ENCODE measurements at regions not wholly inside any gene's neighbourhood (a gene's known extent, or its start where the extent isn't known, plus 50 kb on each side); places are given as distances from the start of the nearest gene placed in this dataset.
"Not testable (repeated sequence)": the region's sequence is repeated elsewhere in the genome, so short reads cannot be mapped to it uniquely, and the experiment has no call there.

- no peak for DNase-seq (ENCODE audit: low read depth in 2 of 2)
These were observed 206.8 kb upstream of the ZNF217 start for GRCh38 chr20:53800418-53800817.

DNA sequence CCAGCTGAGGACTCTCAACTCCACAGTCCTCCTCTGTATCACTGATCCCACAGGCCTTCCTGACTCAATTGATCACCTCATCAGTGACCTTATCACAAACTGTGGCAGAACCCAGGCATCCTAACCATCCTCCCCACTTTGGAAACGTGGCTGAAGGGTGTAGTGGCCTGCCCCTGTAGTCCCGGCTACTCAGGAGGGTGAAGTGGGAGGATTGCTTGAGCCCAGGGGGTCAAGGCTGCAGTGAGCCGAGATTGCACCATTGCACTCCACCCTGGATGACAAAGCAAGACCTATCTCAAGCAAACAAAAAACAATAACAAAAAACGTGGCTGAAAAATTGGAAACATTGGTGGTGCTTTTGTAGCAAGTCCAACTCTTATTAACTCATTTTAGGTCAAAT, 203.4 kb upstream of the ZNF217 start:
- no peak for DNase-seq (ENCODE audit: low read depth in 2 of 2)

GRCh38 chr20:53795170-53795569, 201.5 kb upstream of the ZNF217 start:
- DNase-seq (ENCODE audit: low read depth in 2 of 2) = no peak

- no peak for DNase-seq (ENCODE audit: low read depth in 2 of 2)
These were observed 201.0 kb upstream of the ZNF217 start for GRCh38 chr20:53794529-53795115.

GRCh38 chr20:53793783-53794383, 200.2 kb upstream of the ZNF217 start:
- no peak for DNase-seq (ENCODE audit: low read depth in 2 of 2)

- no peak for DNase-seq (ENCODE audit: low read depth in 2 of 2)
These were observed 199.4 kb upstream of the ZNF217 start for GRCh38 chr20:53792946-53793536.

GRCh38 chr20:53789989-53790675, 196.5 kb upstream of the ZNF217 start:
- DNase-seq (ENCODE audit: low read depth in 2 of 2) = no peak

DNA sequence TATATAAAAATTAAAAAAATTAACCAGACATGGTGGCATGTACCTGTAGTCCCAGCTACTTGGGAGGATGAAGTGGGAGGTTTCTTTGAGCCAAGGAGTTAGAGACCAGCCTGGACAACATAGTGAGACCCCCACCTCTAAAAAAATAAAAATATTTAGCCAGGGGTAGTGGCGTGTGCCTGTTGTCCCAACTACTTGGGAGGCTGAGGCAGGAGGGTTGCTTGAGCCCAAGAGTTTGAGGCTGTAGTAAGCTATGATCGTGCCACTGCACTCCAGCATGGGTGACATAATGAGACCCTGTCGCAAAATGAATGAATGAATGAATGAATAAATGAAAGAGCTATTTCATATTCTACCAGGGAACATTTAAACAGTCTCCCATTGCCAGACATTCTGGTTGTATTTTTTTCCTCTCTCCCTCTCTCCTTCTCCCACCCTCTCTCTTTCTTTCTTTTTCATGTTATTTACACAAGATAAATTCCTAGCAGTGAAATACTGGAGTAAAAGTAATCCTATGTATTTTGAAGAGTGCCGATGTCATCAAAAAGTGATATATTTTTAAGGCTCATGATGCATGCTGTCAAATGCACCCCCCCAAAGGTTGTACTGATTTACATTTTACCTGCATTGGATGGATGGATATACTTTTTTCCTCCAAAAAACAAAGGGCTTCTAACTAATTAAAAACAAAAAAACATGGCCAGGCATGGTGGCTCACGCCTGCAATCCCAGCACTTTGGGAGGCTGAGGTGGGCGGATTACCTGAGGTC, 194.8 kb upstream of the ZNF217 start:
- no peak for DNase-seq (ENCODE audit: low read depth in 2 of 2)

- DNase-seq (ENCODE audit: low read depth in 2 of 2) = not testable (repeated sequence)
These were observed 193.9 kb upstream of the ZNF217 start for GRCh38 chr20:53787491-53787931.

GRCh38 chr20:53786445-53787267, 193.0 kb upstream of the ZNF217 start:
- no peak for DNase-seq (ENCODE audit: low read depth in 2 of 2)

DNA sequence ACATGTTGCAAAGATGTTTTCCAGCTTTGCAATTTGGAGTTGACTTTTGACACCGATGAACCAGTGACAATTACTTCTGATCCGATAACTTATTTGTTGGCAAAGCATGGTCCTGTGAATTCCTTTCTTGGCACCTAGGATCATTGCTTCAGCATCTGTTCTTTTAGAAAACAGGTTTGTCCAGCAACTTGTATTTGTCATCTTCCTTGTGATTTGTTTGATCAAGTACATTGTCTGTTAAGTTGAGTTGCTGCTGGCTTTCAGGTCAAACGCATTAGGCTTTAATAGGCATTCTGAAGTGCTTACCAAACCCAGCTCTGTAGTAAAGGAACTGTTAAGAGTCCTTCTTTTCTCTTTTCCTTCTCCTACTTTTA, 192.4 kb upstream of the ZNF217 start:
- DNase-seq (ENCODE audit: low read depth in 2 of 2) = no peak

DNA sequence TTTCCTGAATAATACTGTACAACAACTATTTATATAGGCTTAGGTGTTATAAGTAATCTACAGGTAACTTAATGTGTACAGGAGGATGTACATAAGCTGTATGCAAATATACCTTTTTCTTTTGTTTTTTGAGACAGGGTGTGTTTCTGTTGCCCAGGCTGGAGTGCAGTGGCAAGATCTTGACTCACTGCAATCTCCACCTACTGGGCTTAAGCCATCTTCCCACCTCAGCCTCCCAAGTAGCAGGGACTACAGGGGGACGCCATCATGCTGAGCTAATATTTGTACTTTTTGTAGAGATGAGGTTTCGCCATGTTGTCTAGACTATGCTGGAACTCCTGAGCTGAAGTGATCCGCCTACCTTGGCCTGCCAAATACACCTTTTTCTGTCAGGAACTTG, 191.7 kb upstream of the ZNF217 start:
- no peak for DNase-seq (ENCODE audit: low read depth in 2 of 2)

GRCh38 chr20:53783768-53784167, 190.1 kb upstream of the ZNF217 start:
- DNase-seq (ENCODE audit: low read depth in 2 of 2) = no peak

GRCh38 chr20:53782612-53783246, 189.1 kb upstream of the ZNF217 start:
- no peak for DNase-seq (ENCODE audit: low read depth in 2 of 2)

DNA sequence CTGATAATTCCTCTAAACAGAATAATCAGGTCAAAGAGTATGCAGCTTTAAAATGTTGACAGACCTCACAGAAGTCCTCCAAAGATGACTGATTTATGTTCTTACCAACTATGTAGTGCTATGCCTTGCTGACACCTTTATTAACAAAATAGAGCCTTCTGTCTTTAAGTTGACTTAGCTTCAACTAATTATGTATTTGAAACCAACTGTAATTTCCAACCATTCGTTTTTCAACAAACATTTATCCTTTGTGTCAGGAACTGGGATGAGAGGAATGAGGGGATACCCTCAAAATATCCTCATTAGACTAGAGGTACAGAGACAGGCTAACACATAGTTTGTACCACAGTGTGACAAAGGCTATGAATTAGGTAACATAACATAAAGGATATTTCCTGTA, 186.2 kb upstream of the ZNF217 start:
- no peak for DNase-seq (ENCODE audit: low read depth in 2 of 2)

DNA sequence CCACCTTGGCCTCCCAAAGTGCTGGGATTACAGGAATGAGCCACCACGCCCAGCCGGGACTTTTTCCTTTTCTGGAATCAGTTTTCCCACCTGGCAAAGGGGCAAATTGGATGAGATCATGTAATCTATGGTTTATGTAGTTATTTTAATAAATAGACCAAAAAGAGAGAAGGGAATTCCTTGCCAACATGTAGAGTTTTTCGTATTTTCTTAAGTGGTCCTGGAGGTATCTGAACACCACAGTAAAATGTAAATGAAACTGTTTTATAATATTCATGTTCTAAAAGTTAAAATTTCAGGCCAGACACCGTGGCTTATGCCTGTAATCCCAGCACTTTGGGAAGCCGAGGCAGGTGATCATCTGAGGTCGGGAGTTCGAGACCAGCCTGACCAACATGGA, 185.1 kb upstream of the ZNF217 start:
- DNase-seq (ENCODE audit: low read depth in 2 of 2) = no peak

GRCh38 chr20:53778041-53778516, 184.4 kb upstream of the ZNF217 start:
- DNase-seq (ENCODE audit: low read depth in 2 of 2) = no peak

DNA sequence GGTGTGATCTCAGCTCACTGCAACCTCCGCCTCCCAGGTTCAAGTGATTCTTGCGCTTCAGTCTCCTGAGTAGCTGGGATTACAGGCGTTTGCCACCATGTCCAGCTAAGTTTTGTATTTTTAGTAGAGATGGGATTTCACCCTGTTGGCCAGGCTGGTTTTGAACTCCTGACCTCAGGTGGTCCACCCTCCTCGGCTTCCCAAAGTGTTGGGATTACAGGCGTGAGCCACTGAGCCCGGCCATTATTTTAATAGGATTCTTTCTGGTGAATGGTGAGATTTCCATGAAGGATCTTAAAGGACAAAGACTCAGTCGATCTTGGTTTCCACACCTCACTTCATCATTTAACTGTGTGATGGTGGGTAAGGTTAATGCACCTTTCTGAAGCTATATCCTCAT, 183.8 kb upstream of the ZNF217 start:
- not testable (repeated sequence) for DNase-seq (ENCODE audit: low read depth in 2 of 2)

DNA sequence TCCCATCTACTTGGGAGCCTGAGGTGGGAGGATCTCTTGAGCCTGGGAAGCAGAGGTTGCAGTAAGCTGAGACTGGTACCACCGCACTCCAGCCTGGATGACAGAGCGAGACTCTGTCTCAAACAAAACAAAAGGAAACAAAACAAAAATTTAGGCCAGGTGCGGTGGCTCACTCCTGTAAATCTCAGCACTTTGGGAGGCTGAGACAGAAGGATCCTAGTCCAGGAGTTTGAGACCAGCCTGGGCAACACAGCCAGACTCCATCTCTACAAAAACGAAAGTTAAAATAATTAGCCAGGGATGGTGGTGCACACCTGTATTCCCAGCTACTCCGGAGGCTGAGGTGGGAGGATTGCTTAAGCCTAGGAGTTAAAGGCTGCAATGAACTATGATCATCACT, 183.2 kb upstream of the ZNF217 start:
- no peak for DNase-seq (ENCODE audit: low read depth in 2 of 2)

GRCh38 chr20:53774461-53775203, 181.0 kb upstream of the ZNF217 start:
- DNase-seq (ENCODE audit: low read depth in 2 of 2) = peak; percentile 83 to 84

Measured in fibroblast of skin of left quadriceps (primary cell).